GM12874 (cell line): ENCODE measurements at regions not wholly inside any gene's neighbourhood (a gene's known extent, or its start where the extent isn't known, plus 50 kb on each side); places are given as distances from the start of the nearest gene placed in this dataset.

Experiments used
- CTCF ChIP-seq: IDR thresholded peaks from 2 replicates; pipeline ENCODE4 v1.5.1; 2011; ENCODE audit warnings: low read depth, mild to moderate bottlenecking, control low read depth, low read length, moderate library complexity; ENCODE audit not compliant: insufficient read depth

GRCh38 chr1:30257742-30258380 lies 465.5 kb downstream of the MATN1 start:
- no peak for TF ChIP-seq CTCF

GRCh38 chr1:30257322-30257721 lies 466.1 kb downstream of the MATN1 start:
- TF ChIP-seq CTCF, result no peak

GRCh38 chr1:30256911-30257310 lies 466.5 kb downstream of the MATN1 start:
- no peak for TF ChIP-seq CTCF

- TF ChIP-seq CTCF, result no peak
Observed at GRCh38 chr1:30255111-30255724, 468.2 kb downstream of the MATN1 start.

- no peak for TF ChIP-seq CTCF
Observed at GRCh38 chr1:30253807-30254440, 469.5 kb downstream of the MATN1 start.

GRCh38 chr1:30253361-30253760 lies 470.0 kb downstream of the MATN1 start:
- no peak for TF ChIP-seq CTCF

GRCh38 chr1:30250984-30251850 lies 472.2 kb downstream of the MATN1 start:
- TF ChIP-seq CTCF, result no peak
